C4-2B (cell line): ENCODE measurements at regions not wholly inside any gene's neighbourhood (a gene's known extent, or its start where the extent isn't known, plus 50 kb on each side); places are given as distances from the start of the nearest gene placed in this dataset.

Experiments
- CTCF ChIP-seq: fragments of 450-650 bp; conservative IDR thresholded peaks from 2 replicates; pipeline ENCODE4 v1.5.1; 2017; ENCODE audit warnings: mild to moderate bottlenecking
- ZFX ChIP-seq: fragments of 450-650 bp; IDR thresholded peaks from 2 replicates; pipeline ENCODE4 v1.6.1; 2017

- TF ChIP-seq CTCF (no peak), ZFX (no peak)
Measured at GRCh38 chr2:176758426-176758825, 454.2 kb upstream of the HNRNPA3 start.
